NOMO-1 treated with DMSO at 0.1 percent for 48 hours (cell line): ENCODE measurements at regions not wholly inside any gene's neighbourhood (a gene's known extent, or its start where the extent isn't known, plus 50 kb on each side); places are given as distances from the start of the nearest gene placed in this dataset.
"Not testable (repeated sequence)": the region's sequence is repeated elsewhere in the genome, so short reads cannot be mapped to it uniquely, and the experiment has no call there.

Experiments used
- DNase-seq: peaks from one replicate; lab custom pipeline; 2025; ENCODE audit not compliant: unreplicated experiment; lab: John Stamatoyannopoulos, UW

DNA sequence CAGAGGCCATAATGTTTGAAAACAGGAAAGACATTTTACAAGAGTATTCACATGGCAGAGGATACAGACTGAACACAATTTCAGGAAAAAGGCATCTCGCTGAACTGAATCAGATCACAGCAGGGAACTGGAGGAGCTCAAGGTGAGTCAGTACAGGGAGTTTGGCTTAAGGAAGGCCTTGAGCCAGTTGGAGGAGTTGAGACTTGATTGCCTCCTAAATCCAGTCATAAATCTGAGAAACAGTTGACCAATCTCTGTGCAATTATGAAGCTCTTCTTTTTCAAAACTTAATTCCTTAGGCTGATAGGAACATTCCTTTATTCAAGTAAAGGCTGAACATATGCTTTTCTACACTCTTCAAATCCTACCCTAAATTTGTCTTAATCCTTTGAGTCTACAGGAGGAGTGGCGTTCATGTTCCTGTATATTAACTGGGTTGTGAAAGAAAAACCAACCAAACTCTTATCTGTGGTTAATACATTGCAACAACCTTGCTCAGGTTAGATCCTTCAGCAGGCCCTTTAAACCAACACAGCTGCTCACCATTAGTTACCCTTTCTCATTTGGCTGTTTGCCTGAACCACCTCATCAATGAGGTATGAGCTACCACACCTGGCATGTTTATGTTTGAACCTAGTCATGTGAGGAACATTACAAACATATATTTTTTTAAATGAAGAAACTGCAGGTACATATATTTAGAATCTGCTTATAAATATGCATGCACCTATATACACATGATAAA lies 404.1 kb upstream of the ATP11B start:
- no peak for DNase-seq

DNA sequence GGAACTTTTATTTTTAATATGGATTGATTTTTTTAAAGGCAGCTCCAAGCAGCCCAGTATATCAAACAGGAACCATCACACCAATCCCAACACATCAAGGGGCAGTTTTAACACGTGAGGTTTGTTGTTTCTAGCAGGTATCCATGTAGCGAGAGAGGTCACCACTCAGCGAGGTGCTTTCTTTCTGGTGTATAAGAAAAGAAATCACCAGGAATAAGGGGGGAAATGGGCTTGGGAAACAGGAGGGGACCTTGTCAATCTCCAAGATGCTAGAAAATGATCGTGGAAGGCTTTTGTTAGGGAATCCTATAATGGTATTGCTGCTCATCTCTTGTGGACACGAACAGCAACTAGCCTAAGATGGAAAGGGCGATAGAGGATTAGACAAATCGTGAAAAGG lies 402.9 kb upstream of the ATP11B start:
- no peak for DNase-seq

GRCh38 chr3:182392182-182392937 lies 400.9 kb upstream of the ATP11B start:
- no peak for DNase-seq

DNA sequence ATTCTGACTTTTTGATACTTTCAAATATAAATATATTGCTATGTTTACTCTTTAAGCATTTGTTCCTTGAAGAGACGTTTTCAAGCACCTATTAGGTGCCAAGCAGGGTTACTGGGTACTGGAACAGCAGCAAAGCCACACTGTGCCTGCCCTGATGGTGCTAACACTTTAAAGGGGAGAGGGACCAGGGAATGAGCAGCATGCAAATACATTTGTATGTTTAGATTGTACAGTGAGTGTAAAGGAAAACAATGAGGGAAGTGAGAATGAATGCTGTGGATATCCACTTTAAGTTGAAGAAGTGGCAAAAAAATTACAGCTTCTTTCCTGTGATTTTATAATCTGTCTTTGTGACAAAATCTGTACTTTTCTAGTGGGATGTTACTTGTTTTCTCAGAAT lies 400.2 kb upstream of the ATP11B start:
- DNase-seq = no peak

DNA sequence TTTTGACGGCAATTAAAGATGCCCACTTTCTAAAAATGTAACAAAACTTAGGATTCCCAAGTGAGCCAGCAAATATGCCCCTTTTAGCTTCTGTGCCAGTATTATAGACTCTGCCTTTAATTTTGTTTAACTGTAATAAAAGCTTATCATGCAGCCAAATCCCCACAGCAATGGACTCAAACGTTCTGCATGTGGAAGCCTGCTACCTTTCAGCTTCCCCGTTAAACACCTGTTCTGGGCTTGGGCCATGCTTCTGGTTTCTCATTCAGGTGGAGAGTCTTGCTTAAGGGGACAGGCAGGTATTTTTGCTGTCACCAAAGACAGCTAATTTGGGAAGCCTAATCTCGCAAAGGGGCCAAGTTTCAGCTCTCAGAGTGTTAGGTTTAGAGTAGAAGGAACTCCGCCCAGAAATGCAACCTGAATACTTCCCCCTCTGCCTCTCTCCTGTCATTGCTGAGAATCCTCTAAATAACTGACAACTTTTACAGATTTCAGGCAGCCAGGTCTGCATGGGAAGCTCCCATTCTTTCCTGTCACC lies 399.4 kb upstream of the ATP11B start:
- DNase-seq = no peak

- DNase-seq = no peak
These were observed 396.1 kb upstream of the ATP11B start for GRCh38 chr3:182397164-182397563.

GRCh38 chr3:182399978-182400737 lies 393.1 kb upstream of the ATP11B start:
- DNase-seq = no peak

- no peak for DNase-seq
These were observed 392.5 kb upstream of the ATP11B start for GRCh38 chr3:182400838-182401237.

GRCh38 chr3:182404031-182404430 lies 389.3 kb upstream of the ATP11B start:
- DNase-seq = no peak

DNA sequence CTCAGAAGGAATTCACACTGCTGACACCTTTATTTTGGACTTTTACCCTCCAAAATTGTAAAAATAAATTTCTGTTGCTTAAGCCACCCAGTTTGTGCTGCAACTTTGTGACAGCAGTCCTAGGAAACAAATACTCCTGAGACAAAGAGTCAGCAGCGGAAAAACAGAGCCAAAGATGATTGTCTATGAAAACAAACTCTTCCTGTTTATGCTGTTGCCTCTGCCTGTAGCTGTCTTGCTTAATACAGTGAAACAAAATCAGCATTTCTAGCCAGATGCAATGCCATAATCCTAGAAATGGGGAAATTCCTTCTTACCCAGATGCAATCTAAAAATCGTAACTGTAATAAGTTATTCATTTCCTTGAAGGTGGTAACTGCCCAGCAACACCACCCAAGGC lies 387.5 kb upstream of the ATP11B start:
- no peak for DNase-seq

GRCh38 chr3:182406786-182407185 lies 386.5 kb upstream of the ATP11B start:
- DNase-seq = no peak

GRCh38 chr3:182410051-182410450 lies 383.3 kb upstream of the ATP11B start:
- no peak for DNase-seq

GRCh38 chr3:182412066-182412465 lies 381.2 kb upstream of the ATP11B start:
- no peak for DNase-seq

DNA sequence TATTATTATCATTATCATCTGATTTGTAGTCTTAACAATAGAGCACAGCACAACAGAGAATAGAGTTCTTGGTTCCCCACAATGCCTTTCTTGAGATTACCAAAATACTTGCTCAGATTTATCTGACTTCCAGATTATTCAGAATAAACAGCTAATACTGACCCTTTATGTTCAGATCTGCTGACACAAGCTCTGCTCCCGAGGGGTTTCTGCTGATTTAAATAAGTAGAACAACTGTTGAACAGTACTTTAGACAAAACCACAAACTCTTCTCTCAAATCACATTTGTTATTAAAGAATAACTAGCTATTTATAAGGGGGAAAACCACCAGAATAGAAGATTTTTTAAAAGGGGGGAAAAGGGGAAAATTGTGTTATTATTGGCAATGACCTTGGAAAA lies 380.2 kb upstream of the ATP11B start:
- no peak for DNase-seq

DNA sequence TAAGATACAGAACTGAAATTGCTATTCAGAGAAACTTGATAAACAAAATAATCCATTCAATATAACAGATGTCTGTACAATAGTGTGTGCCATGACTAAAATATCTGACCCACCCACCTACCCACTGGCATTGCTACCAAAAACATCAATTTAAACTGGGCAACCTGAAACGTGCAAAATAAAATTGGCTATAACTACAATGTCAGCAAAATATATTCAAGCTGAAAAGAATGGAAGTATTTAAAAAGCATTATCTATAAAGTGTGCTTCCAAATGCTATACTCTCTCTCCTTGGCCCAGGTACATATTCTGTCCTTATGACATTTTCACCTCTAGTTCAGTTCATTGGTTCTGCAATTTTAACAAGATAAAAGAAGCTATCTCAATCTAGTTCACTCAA lies 379.6 kb upstream of the ATP11B start:
- no peak for DNase-seq

GRCh38 chr3:182414586-182414985 lies 378.7 kb upstream of the ATP11B start:
- DNase-seq = no peak

DNA sequence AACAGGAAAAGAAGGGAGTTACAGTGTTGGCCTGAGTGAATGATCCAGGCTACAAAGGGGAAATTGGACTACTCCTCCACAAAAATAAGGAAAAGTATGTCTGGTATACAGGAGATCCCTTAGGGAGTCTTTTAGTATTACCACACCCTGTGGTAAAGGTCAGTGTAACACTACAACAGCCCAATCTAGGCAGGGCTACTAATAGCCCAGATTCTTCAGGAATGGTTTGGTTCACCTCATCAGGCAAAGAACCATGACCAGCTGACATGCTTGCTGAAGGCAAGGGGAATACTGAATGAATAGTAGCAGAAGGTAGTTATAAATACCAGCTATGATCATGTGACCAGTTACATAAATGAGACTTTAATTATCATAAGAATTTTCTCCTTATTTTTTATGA lies 372.6 kb upstream of the ATP11B start:
- DNase-seq = no peak

- DNase-seq = no peak
These were observed 369.3 kb upstream of the ATP11B start for GRCh38 chr3:182424006-182424405.

- DNase-seq = not testable (repeated sequence)
These were observed 367.2 kb upstream of the ATP11B start for GRCh38 chr3:182425926-182426718.

DNA sequence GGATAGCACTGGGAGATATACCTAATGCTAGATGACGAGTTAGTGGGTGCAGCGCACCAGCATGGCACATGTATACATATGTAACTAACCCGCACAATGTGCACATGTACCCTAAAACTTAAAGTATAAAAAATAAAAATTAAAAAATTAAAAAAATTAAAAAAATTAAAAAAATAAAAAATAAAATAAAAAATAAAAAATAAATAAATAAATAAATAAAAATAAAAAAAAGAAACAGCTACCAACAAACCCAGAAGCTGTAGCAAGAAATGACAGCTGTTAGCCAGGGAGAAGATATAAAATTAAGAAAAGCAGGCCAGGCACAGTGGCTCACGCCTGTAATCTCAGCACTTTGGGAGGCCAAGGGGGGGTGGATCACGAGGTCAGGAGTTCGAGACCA lies 361.3 kb upstream of the ATP11B start:
- not testable (repeated sequence) for DNase-seq

DNA sequence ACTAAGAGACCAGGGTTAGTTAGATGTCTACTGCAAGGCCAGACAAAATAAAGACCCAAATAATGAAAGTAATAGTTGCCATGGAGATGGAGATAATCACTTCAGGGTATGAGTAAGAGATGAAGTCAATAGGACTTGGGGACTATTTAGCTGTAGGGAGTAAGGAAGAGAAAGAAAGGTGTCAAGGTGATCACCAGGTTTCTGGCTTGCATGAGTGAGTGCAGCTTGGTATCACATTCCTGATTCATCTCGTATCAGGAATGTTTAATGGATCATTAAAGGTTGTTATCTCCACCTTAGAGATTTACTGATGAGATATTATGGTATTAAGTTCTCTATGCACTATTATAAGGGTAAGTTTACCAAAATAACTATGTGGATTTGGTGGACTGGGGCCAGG lies 357.4 kb upstream of the ATP11B start:
- DNase-seq = no peak
